ENCODE measurements at regions not wholly inside any gene's neighbourhood (a gene's known extent, or its start where the extent isn't known, plus 50 kb on each side); places are given as distances from the start of the nearest gene placed in this dataset.

GRCh38 chr12:46677749-46678148, 148.0 kb downstream of the SLC38A4 start:
- H3K27ac ChIP-seq = no peak overlapping the region
- no peak for TF ChIP-seq ZFX (IDR thresholded peaks at IDR 0.05; ENCODE audit: borderline replicate concordance)
- TF ChIP-seq CTCF (IDR thresholded peaks at IDR 0.05) = no peak

DNA sequence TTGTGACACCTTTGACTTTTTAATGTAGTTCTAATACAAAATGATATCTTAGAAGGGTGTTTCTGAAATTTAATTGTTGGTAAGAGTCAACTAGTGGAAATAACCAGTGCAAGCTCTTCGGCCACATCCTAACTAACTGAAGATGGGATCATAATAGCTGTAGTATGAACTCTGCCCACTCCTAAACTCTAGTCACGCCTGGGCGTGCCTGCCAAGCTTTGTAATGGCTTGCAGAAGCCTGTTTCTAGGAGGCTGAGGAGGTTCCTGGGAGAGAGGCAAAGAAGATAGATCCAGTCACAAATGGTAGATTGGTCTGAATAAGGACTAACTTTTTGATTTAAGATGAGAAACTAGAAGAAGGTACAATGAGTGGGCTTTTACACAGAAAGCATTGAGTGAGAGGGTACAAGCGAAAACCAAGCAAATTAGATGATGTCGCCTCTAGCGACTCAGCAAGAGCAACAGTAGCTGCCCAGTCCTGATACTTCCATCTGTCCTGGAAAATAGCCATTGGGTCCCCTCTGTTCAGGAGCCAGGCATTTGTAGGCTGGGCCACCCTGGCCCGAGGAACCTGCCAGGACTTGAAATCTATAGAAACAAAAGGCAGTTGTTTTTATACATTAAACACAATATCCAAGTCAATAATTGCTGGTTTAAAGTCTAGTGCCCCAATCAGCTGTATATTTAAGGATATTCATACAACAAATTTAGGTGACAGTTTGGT, 148.8 kb downstream of the SLC38A4 start:
- H3K27ac ChIP-seq = no peak overlapping the region
- TF ChIP-seq ZFX (IDR thresholded peaks at IDR 0.05; ENCODE audit: borderline replicate concordance) = no peak
- no peak for TF ChIP-seq CTCF (IDR thresholded peaks at IDR 0.05)

GRCh38 chr12:46676396-46676795, 149.4 kb downstream of the SLC38A4 start:
- H3K27ac ChIP-seq = no peak overlapping the region
- no peak for TF ChIP-seq ZFX (IDR thresholded peaks at IDR 0.05; ENCODE audit: borderline replicate concordance)
- TF ChIP-seq CTCF (IDR thresholded peaks at IDR 0.05) = no peak

GRCh38 chr12:46675736-46676135, 150.1 kb downstream of the SLC38A4 start:
- TF ChIP-seq CTCF (IDR thresholded peaks at IDR 0.05) (peak; percentile 94), ZFX (IDR thresholded peaks at IDR 0.05; ENCODE audit: borderline replicate concordance) (no peak)
- H3K27ac ChIP-seq = no peak overlapping the region

GRCh38 chr12:46674800-46675199, 151.0 kb downstream of the SLC38A4 start:
- no peak for TF ChIP-seq CTCF (IDR thresholded peaks at IDR 0.05)
- no peak for TF ChIP-seq ZFX (IDR thresholded peaks at IDR 0.05; ENCODE audit: borderline replicate concordance)
- H3K27ac ChIP-seq = no peak overlapping the region

DNA sequence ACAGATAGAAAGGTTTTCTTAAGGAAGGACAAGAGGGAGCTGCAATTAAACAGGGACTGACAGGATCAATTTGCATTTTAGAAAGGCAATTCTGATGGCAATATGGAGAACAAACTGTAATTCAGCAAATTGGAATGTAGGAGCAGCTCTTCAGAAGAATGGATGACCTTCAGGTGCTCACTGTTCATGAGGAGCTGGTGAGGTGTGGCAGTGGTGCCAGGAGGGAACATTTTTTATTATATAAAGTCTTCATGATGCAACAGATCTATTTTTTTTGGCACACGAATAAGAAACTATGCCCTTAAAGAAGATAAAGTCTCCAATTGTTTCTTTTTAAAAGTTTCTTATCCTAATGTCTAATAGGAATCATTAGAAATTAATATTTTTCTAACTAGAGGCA, 151.7 kb downstream of the SLC38A4 start:
- TF ChIP-seq ZFX (IDR thresholded peaks at IDR 0.05; ENCODE audit: borderline replicate concordance) = no peak
- no peak for TF ChIP-seq CTCF (IDR thresholded peaks at IDR 0.05)
- H3K27ac ChIP-seq = no peak overlapping the region

GRCh38 chr12:46671102-46671501, 154.7 kb downstream of the SLC38A4 start:
- no peak for TF ChIP-seq ZFX (IDR thresholded peaks at IDR 0.05; ENCODE audit: borderline replicate concordance)
- TF ChIP-seq CTCF (IDR thresholded peaks at IDR 0.05) = no peak
- no peak overlapping the region for H3K27ac ChIP-seq
